Esophagus squamous epithelium (tissue), 4 donors: ENCODE measurements at regions not wholly inside any gene's neighbourhood (a gene's known extent, or its start where the extent isn't known, plus 50 kb on each side); places are given as distances from the start of the nearest gene placed in this dataset.

Experiments
- POLR2A ChIP-seq, 4 donors: fragments of 450-650 bp; IDR thresholded peaks; one replicate each; pipeline ENCODE4 v1.6.1; 2017; ENCODE audit warnings: antibody characterized with exemption in 4 of 4, mild to moderate bottlenecking in 4 of 4, moderate library complexity in 3 of 4
- TF ChIP-seq, protein P1 (sequence below), 6 experiments: fragments of 450-650 bp in 4 of 6; fragments of 200-600 bp in 2 of 6; sonication (generic) in 2 of 6; IDR thresholded peaks; one replicate each; pipeline ENCODE4 v1.5.1; 2016 to 2019; ENCODE audit warnings: antibody characterized with exemption in 6 of 6, mild to moderate bottlenecking in 4 of 6, moderate library complexity in 4 of 6

DNA sequence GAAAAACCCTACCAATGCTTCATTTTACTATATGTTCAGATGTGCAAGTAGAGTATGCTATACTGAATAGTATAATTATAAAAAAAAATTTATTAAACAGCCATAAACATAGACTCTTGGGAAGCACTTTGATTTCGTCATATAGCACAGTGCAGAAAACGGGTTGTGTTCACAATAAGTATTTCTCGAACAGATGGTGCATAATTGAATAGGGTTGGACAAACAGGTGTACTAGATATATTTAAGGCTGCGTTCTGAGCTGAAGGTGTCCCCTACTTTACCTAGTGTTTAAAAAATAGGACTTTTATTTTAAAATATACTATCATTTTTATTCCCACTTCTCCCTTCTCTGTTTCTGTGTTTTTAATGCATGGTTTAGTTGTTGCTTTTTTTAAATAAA lies 841.5 kb downstream of the ANKRD7 start:
- TF ChIP-seq, protein P1, sequence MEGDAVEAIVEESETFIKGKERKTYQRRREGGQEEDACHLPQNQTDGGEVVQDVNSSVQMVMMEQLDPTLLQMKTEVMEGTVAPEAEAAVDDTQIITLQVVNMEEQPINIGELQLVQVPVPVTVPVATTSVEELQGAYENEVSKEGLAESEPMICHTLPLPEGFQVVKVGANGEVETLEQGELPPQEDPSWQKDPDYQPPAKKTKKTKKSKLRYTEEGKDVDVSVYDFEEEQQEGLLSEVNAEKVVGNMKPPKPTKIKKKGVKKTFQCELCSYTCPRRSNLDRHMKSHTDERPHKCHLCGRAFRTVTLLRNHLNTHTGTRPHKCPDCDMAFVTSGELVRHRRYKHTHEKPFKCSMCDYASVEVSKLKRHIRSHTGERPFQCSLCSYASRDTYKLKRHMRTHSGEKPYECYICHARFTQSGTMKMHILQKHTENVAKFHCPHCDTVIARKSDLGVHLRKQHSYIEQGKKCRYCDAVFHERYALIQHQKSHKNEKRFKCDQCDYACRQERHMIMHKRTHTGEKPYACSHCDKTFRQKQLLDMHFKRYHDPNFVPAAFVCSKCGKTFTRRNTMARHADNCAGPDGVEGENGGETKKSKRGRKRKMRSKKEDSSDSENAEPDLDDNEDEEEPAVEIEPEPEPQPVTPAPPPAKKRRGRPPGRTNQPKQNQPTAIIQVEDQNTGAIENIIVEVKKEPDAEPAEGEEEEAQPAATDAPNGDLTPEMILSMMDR (IDR thresholded peaks at IDR 0.05) = no peak
- TF ChIP-seq POLR2A (IDR thresholded peaks at IDR 0.05) = no peak
